NCI-H446 treated with DMSO at 0.1 percent for 48 hours (cell line): ENCODE measurements at regions not wholly inside any gene's neighbourhood (a gene's known extent, or its start where the extent isn't known, plus 50 kb on each side); places are given as distances from the start of the nearest gene placed in this dataset.
"Not testable (repeated sequence)": the region's sequence is repeated elsewhere in the genome, so short reads cannot be mapped to it uniquely, and the experiment has no call there.

Experiments used
- DNase-seq: peaks from one replicate; lab custom pipeline; 2025; lab: John Stamatoyannopoulos, UW

DNA sequence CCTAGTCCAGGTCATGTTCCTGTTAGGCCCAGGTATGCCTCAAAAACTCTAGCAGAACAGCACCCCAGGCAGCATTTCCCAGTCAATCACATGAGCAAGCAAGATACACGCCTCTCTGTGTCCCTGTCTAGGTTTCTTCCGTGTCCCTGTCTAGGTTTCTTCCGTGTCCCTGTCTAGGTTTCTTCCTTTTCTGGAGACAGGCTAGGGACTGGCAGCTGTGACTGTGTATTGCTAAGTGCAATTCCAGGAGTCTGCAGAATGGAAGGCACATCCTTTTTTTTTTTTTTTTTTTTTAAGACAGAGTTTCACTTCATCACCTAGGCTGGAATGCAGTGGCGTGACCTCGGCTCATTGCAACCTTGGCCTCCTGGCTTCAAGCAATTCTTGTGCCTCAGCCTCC, 77.6 kb downstream of the SETD4 start:
- DNase-seq, result no peak

DNA sequence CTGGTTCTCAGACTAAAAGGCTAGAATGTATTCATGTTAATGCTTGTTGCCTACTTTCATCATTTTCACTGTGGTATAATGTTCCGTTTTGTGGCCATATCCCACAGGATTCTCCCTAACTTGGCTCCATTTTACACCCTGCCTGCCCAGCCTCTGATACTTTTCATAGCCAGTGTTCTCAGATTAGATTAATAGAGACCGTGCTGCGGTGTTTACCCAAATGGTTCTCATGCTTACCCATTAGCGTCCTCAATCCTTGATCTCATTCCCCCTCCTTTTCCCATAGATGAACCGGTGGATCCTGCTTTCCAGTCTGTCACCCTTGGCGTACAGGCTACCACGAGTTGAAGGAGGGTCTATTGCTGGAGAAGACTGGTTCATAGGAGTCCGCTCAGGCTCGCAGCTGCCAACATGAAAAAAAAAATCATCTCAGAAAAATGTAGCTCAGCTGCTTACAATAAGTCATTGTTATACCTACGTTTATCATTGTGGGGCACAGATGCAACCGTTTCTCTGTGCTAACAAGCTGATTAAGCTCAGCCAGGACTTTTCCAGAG, 78.7 kb downstream of the SETD4 start:
- no peak for DNase-seq

DNA sequence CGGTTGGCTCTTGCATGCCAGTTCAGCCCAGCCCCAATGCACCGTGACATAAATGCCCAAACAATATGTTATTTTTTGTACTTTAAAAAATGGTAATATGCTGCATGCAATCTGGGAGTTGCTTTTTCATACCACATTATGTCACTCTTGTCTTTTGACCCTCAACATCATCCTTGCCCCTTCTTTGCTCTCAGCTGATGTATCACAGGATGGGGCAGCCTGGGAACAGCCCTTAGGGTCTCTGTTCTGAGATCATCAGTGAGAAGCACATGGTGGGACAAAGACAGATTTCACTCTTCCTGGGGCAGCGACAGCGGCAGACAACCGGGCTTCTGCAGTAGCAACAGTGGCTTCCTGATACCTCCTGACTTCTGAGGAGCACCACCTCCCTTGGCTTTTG, 79.5 kb downstream of the SETD4 start:
- DNase-seq, result no peak

DNA sequence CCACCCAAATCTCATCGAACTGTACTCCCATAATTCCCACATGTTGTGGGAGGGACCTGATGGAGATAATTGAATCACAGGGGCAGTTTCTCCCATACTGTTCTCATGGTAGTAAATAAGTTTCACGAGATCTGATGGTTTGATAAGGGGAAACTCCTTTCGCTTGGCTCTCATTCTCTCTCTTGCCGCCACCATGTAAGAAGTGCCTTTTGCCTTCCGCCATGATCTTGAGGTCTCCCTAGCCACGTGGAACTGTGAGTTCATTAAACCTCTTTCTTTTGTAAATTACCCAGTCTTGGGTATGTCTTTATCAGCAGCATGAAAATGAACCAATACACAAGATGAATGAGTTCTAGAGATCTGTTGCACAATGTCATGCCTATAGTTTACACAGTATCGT, 82.5 kb downstream of the SETD4 start:
- not testable (repeated sequence) for DNase-seq

DNA sequence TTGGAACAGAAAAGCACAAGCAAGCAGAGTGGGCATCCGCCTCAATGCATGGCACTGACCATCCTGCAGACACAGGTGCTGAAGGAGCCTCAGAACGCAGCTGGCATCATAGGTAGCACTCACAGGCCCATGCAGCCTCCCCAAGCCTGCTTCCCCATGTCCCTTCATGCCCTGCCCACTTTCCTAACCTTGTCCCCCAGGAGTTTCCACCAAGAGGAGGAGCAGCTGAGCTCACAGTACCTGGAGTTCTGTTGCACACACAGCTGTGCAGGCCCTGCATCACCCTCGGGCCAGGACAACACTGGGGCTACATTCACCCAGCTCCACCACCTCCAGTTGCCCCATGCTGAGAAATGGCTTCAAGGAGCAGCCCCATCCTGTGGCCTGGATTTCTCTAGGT, 83.4 kb downstream of the SETD4 start:
- no peak for DNase-seq

DNA sequence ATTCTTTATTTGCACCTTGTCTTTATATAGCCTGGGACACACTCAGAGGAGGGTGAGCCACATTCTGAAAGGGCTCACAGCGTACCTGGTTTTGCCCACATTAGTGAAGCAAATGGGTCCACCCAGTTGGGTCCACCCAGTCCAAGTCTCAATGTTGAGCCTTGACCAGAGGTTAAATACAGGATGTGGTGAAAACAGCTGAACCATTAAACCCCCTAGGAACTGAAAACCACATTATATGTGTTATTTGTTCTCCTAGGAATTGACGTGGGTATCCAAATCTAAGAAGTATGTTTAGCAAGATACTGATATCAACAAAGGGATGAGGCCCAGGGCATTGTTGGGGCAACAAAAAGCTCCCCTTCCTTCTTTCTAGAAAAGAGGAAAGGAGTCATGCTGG, 83.8 kb downstream of the SETD4 start:
- DNase-seq, result no peak

DNA sequence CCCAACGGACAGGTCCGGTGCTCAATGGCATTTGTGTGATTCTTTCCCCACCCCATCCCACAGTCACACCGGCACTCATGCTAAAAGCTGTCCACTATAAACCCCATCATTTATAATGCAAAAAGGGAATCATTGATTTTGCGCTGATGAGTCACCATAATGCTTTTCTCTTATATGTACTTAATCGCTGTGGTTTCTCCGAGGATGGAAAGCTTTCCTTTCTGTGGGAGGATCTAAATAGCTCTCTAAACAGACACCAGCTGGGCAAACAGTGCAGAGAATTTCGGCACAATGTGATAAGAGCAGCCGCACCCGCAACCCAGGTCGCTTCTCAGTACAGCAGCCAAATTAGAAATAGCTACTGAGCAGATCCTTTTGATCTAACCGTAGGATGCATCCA, 85.6 kb downstream of the SETD4 start:
- no peak for DNase-seq

DNA sequence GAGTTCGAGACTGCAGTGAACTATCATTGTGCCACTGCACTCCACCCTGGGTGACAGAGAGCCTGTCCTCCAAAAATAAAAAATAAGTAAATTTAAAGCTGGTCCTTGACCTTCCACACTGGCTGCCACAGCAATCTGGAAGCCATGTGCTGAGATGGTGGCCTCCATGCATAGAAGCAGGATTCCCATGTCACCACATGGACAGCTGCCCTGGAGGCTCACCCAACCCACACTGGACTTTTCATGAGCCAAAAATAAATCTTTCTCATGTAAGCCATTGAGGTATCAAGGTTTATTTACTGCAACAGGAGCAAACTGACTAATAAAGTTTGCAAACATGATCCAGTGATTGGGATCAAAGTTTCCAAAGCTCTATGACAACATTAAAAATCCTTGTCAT, 88.5 kb downstream of the SETD4 start:
- DNase-seq, result no peak

DNA sequence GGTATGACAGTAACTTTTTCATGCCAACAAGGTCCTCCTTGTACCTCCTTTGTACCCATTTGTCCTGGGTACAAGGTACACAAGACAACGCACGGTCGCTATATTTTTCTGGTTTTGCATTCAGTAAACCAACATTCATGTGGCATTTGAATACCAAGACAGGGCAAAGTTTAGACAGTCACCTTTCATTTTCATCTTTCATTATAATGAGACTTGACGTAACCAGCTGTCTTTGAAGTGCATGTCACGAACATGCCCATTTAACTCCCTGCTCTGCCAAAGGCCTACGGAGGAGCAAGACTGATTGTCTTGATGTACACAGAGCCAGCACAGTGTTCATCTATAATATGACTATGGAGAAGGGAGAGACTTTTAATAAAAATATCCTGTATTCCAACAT, 91.0 kb downstream of the SETD4 start:
- DNase-seq, result no peak

DNA sequence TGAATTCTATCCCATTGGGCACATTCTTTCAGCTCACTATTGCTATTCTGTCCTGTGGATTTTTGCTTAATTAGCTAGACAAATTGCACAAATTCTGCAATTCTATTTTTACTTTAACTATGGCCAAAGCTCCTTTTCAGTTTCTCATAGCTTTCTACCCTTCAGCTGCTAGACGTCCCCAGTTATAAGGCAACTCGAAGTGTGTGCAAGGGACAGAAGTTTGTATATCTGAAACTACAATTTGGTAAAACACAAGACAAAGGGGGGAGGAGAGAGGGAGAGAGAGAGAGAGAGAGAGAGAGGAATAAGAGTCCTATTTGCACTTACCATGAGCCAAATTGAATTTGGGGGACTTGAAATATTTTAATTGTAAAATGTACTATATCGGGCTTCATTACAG, 91.8 kb downstream of the SETD4 start:
- no peak for DNase-seq

DNA sequence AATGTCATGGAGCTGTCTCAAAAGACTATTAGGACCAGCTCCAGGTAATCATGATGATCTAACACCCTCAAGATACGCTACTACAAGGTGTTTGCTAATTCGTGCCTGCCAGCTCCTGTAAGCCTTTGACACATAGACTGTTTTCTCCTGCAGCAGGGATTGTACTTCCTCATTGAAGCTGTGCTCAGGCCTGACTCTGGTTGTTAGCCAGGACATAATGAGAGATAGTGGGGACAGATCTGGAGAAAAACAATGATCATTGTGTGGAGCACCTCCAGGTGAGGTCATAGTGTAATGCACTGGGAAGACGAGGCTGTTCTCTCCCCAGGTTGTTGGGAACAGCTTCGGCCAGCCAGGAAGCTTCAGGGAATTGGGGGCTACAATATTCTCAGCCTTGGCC, 94.6 kb downstream of the SETD4 start:
- DNase-seq, result no peak

DNA sequence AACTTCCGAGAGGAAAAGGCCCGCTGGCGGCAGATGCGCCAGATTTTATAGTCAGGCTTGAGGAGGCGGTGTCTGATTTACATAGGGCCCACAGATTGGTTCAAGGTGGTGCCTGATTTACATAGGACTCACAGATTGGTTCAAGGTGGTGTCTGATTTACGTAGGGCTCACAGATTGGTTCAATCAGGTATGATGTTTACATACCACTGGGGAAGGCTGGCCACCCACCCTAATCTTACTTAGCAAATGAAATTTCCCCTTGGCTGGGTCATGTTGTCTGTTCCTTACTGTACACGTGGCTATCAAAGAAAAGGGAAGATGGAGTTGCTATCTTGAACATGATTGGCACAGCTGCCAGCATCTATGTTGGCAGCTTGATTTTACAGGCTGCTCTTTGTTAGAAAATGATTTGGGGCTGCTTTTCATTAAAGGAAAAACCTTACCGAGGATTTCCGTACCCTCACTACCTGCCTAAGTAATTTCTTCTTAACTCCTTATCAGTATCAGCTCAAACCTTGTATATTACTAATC, 96.3 kb downstream of the SETD4 start:
- DNase-seq, result no peak

DNA sequence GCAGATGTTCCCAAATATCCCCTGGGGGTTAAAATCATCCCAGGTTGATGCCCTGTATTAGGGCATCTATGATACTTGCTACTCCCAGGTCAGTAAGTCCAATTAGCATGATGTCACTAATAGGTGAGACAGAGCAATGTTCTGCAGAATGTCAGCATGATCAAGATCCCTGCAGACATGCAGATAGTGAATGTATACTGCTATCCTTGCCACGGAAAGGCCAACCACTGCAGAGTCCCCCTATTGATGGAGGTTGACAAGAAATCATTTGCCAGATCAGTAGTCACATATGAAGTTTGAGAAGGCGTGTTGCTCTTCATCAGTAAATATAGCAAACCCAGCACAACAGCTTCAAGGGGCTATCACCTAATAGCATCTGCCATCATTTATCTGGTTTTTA, 97.4 kb downstream of the SETD4 start:
- no peak for DNase-seq

DNA sequence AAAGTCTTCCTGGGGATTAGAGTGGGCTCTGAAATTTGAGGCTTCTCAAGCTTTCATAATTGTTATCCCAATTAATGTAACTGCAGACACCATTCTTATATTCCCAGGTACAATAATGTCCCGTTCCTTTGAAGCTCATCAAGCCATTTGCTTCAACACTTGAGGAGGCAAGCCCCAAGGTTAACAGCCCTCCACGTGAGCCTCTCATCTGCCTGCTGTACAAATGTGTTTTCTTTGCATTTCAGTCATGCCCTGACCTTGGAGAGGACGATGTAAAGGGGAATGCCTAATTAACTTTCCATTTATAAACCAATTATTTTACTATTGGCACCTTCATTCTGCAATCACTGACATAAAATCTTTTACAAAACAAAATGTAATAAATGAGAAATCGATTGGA, 106.3 kb downstream of the SETD4 start:
- no peak for DNase-seq

DNA sequence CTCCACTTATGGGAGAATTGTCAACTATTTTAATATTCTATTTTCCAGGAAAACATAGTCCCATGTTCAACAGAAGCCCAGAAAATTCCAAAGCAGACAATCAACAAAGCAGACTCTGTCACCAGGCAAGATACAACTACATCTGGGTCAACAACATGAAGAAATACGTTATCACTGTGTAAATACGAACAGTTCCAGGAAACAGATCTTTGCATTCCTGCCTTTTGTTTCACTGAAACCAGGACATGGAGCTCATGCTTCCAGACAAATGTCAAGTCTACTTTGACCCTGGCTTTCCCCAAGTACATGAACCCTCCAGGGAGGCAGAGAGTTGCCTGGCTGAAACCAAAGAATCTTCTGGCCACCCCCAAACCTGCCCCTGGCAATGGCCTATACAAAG, 106.7 kb downstream of the SETD4 start:
- no peak for DNase-seq

DNA sequence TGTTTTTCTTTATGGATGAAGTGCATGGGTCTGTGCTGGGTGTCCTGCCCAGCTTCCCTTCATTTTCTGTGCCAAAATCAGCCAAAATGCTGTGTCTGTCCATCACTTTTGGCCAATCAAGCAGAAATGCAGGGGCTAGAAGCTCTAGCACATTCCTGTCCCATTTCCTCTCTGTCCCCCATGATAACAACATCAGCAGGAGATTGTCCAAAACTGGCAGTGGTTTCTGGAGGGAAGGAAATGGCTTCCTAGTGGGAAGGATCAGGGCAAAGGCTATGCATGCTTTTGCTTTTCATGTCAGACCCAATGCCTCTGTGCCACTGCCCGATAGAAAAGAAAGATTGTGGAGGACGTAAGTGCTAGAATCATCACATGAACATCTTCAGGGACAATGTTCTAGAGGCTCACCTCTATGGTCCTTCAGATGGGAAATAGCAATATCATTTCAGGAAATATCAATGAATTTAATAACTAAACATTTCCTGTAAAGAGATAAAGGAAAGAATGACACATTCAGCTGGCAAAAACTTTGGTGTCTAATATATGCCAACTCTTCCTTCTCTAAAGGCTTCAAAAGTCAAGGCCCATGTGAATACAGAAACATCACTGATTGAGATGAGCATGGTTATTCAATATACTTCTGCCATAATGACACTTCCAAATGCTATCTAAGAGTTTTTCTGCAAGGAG, 107.5 kb downstream of the SETD4 start:
- no peak for DNase-seq

DNA sequence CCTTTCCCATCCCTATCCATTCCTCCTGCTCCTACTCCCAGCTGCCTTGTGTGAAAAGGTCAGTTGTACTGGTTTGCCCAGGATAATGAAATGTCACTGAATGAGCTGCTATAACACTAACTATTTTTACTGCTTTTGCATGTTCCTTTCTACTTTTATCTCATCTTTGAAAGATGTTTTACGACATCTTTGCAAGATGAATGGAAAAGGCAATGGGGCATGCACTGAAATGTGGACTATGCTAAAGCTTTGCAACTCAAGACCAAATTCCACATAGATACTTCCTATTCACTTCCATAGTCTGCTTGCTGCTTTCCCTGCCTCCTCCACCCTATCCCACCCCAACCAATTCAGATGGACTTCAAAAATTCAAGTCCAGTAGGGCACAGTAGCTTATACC, 111.3 kb downstream of the SETD4 start:
- DNase-seq, result no peak

DNA sequence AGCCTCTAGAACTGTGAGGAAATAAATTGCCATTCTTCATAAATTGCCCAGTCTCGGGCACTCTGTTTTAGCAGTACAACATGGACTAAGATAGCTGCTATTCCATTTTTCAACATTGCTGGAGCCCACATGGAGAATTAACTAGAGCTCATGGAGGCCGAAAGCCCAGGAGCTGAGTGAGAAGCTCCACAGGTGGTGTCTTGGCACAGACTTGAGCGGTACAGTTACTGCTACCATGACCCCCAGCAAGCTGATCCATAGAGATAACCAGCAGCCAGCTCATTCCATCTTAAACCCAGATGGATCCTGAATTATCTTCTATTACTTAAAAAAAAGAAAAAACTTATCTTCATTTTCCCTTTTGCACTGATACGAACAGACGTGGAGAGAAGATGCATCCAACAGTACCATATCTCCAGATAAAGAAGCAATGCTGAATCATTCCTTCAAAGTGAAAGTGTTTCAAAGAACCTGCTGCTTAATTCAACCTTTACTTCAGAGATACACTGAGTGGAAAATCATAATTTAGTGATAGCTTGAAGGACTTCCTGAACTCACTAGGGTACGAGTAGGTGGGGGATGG, 115.1 kb downstream of the SETD4 start:
- no peak for DNase-seq

DNA sequence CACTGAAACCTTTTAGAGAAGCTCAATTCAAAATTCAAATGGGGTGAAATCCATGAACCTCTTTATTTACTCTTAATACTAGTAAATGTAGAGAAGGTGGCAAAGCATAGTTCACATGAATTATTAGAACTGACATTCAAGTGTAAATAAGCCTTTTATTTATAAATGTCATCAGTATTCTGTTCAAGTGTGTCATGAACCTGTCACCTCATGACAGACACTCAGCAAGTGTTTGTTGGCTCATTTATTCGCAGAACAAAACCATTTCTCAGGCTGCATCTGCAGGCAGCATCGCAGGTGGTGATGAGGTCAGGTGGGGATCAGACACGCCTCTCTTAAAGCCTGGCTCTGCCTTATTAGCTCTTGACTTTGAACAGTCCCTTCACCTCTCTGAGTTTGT, 116.6 kb downstream of the SETD4 start:
- no peak for DNase-seq

DNA sequence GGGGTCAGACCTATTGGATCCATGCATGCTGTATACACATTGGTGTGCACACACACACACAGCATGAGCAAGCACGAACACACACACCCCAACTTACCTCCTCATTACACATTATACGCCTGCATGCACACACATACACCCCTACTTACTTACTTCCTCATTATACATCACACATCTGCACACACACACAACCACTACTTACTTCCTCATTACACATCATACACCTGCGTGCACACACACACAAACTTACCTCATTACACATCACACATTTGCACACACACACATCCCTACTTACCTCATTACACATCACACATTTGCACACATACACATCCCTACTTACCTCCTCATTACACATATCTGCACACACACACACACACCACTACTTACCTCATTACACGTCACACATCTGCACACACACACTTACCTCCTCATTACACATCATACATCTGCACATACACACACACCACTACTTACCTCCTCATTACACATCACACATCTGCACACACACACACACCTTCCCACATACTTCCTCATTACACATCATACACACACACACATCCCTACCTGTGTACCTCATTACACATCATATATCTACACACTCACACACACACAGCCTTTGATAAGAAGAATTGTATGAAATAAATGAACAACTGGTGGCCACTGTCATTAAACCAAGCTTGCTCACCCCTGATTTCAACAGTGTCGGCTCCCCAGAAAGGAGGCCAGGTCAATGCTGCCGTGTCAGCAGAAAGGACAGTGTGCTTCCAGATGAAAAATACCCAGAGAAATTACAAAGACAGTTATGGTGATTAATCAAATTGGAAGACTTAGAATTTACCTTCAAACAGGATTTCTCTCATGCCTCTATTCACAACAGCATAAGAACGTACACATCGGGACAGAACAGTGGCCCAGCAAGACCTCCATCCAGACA, 117.8 kb downstream of the SETD4 start:
- DNase-seq, result no peak

DNA sequence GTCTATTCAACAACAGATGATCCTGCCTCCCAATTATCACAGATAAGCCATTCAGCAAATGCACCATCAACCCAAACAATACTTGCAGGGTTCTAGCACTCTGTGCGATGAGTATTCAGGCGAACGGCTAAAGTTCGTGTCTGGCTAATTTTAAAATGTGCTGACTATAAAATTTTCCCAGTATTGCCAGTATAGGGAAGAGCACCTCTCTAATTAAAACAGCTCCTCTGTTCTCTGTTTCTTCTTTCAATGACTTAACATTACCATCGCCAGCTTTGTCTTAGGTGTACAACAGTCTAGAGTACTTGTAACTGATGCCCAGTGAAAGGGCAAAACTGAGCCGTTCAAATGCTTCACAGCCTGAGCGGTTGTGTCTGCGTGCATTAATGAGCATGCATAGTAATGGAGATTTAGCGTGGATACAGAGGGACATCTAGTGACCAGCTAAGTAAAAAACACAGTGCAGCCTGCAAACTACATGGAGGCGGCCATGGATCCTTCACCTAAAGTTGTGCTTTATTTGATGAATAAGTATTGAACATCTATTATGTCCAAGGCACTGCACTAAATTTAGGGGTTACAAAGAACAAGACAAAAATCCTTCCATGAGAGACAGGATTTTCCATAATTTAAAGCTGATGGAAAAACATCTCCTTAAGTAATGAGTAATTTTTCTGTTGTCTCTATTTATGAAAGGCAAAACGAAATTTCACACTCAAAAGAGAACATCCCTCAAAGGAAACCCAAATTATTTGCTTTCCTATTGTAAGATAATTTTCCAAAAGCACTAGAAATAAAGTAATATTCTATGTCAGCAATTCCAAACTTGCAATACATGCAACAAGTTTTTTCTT, 120.0 kb downstream of the SETD4 start:
- no peak for DNase-seq

DNA sequence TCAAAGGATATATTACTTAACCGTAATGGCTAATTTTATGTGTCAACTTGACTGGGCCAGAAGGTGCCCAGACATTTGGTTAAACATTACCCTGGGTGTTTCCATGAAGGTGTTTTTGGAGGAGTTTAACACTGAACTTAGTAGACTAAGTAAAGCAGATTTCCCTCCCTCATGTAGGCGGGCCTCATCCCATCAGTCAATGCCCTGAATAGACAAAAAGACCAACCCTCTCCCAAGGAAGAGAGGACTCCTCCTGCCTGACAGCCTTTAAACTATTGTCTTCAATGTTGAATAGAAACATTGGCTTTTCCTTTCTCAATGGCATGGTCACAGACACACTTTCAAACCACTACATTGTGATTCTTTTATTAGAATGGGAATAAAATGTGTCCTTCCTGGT, 121.9 kb downstream of the SETD4 start:
- DNase-seq, result no peak
